GM18508 (cell line): ENCODE measurements at regions not wholly inside any gene's neighbourhood (a gene's known extent, or its start where the extent isn't known, plus 50 kb on each side); places are given as distances from the start of the nearest gene placed in this dataset.

Experiments
- ATAC-seq: cut with Tn5 transposase; IDR thresholded peaks from one replicate; pipeline ENCODE4 v1.9.1; 2021; ENCODE audit warnings: moderate number of reproducible peaks; ENCODE audit not compliant: insufficient read depth, unreplicated experiment

DNA sequence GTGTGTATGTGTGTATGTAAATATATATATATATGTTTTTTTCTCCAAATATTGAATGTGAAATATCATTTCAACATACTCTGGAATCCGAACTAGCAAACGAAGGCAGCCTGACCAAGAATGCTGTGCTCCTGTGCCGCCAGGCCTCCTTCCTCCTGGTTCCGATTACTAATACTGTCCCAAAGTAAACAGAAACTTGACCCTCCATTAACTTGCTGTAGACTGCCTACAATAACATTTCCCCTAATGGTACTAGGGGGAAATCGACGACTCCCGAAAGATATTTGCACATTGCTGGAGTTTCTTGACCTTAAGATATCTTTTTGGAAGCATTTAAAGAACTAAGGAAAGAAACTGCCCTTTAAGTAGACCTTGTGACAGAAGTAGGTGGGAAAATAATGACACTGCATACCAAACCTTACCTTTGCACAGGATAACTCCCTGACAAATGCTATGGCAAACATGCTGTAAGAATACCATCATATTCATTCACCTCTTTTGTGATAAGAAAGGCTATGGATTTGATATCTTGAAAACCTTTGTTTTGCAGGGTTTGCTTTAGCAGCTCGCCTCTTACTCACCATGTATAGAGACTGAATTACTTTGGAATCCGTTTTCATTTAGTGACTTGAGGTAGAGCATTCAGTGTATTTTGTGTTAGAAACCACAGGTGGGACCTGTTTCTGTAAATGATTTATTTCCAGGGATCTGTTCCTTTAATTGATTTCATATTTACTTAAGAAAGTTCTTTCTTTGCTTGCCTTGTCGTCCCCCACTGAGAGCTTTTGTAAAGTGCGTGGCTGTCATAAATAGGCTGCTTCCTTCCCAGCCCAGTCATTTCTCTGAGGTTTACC is 80.1 kb downstream of the KLF5 start:
- no peak for ATAC-seq

GRCh38 chr13:73138276-73138637 is 79.5 kb downstream of the KLF5 start:
- ATAC-seq: no peak

DNA sequence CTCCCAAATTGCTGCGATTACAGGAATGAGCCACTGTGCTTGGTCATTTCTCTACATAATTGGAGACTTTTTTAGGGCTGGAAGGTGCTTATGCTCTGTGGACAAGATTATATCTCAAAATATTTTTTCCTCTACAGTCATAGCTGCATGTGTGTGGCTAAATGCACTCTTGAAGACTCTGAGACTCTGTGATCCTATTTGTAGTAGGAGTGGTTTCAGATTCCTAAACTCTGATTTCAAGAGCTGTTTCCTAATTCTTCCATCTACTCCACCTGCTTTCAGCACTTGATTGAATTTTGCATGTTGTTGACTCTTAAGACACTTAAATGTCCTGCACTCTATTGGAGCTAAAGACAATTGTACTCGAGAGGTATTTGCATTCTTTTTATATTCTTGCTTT is 78.0 kb downstream of the KLF5 start:
- ATAC-seq: no peak

- no peak for ATAC-seq
These were observed 74.7 kb downstream of the KLF5 start for GRCh38 chr13:73133531-73133930.

GRCh38 chr13:73131247-73131646 is 72.4 kb downstream of the KLF5 start:
- no peak for ATAC-seq

DNA sequence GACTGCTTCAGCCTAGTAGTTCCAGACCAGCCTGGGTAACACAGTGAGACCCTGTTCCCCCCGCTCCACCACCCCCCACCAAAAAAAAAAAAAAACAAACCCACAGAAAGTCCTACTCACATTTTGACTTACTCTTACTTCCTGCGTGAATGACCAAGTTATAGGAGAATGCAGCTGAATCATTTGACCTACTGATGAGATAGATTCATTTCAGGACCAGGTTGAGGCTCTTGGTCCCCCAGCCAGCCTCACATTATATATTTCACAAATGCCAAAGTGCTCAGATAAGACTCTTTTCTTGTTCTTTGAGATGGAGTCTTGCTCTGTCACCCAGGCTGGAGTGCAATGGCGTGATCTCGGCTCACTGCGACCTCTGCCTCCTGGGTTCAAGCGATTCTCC is 70.2 kb downstream of the KLF5 start:
- no peak for ATAC-seq
